ENCODE measurements at regions not wholly inside any gene's neighbourhood (a gene's known extent, or its start where the extent isn't known, plus 50 kb on each side); places are given as distances from the start of the nearest gene placed in this dataset.
A peak's percentile ranks its signal among the peaks of the same experiment; 100 is the strongest.

DNA sequence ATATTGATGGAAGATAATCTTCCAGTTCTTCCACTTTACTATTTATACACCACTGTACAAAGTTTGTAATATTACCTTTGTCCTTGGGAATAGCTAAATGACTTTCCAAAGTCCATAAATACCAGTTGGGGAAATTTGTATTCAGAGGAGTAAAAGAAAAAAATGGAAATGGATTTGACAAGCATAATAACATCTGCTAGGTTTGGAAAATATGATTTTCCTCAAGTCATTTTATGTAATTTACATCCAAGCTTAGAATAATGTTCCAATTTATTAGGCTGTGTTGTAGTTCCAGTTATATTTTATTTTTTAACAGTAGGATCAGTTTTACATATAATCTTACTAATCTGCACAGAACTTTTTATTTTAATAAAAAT is 563.0 kb upstream of the PKDCC start:
- Histone ChIP-seq H3K36me3 (ENCODE audit: control insufficient read depth, insufficient read depth, low read length) (no peaks in the 10 kb centered on the region), H3K27me3 (ENCODE audit: control insufficient read depth, insufficient read depth, low read length) (no peaks in the 10 kb centered on the region), H3K4me3 (ENCODE audit: low read depth, low read length) (no peak overlapping the region), H3K27ac (ENCODE audit: low read depth, low read length) (no peak overlapping the region), H3K9me3 (ENCODE audit: control insufficient read depth, insufficient read depth, low read length) (no peaks in the 10 kb centered on the region), H3K4me1 (ENCODE audit: control insufficient read depth, insufficient read depth, low read length) (no peaks in the 10 kb centered on the region)
- no peak for DNase-seq (ENCODE audit: low read depth in 4 of 6, low spot score in 6 of 6)

DNA sequence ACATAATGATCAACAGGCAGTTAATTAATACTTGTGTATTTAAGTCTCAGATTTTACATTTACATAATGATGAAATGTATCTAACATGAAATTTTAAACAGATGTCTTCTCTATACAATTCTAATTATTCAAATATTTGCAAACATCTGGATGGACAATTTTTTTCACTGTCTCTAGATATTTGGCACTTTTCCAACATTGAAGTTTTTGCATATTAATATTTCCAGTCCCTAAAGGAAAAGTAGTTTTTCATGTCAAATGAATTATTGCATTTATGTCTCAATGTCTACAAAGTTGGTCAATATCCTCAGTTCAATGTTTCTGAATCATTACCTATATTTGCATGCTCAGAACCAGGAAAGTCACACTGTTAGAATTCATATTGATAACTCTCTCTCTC is 560.9 kb upstream of the PKDCC start:
- no peaks in the 10 kb centered on the region for H3K27me3 ChIP-seq (ENCODE audit: control insufficient read depth, insufficient read depth, low read length)
- no peak for DNase-seq (ENCODE audit: low read depth in 4 of 6, low spot score in 6 of 6)
- H3K4me3 ChIP-seq (ENCODE audit: low read depth, low read length): no peak overlapping the region
- no peaks in the 10 kb centered on the region for H3K4me1 ChIP-seq (ENCODE audit: control insufficient read depth, insufficient read depth, low read length)
- H3K9me3 ChIP-seq (ENCODE audit: control insufficient read depth, insufficient read depth, low read length): no peaks in the 10 kb centered on the region
- no peaks in the 10 kb centered on the region for H3K36me3 ChIP-seq (ENCODE audit: control insufficient read depth, insufficient read depth, low read length)
- no peak overlapping the region for H3K27ac ChIP-seq (ENCODE audit: low read depth, low read length)

DNA sequence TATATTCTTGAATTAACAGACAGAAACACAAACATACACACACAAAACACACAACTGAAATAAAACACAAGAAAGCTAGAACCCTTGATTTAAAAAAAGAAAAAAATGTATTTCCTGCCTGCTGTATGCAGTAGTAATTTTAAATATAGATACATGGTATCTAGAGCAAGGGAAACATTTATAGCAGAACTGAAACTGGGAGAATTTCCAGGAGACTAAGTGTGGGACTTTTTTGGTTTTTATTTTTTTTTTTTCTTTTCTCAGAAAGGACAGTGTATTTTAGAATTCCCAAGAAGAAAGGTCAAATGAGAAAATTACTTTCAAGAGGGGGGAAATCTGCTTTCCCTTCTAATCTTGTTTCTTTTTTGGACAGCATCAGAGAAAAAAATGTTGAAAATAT is 558.9 kb upstream of the PKDCC start:
- no peak for DNase-seq (ENCODE audit: low read depth in 4 of 6, low spot score in 6 of 6)
- H3K27ac ChIP-seq (ENCODE audit: low read depth, low read length): no peak overlapping the region

DNA sequence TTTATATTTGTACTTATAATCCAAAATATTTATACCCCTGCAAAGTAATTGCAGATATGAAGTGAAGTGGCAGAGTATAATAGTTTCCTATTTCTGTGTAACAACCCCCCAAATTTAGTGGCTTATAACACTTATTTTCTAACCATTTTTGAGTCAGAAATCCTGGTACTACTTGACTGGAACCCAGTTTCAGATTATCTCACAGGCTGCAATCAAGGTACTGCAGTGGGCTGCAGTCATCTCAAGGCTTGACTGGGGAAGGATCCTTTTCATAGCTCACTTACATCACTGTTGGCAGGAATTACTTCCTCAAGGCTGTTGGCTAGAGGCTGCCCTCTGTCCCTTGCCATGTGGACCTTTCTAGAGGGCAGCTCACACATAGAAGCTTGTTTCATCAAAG is 558.2 kb upstream of the PKDCC start:
- Histone ChIP-seq H3K27me3 (ENCODE audit: control insufficient read depth, insufficient read depth, low read length) (no peaks in the 10 kb centered on the region), H3K4me3 (ENCODE audit: low read depth, low read length) (no peak overlapping the region), H3K9me3 (ENCODE audit: control insufficient read depth, insufficient read depth, low read length) (peaks cover 4% of the 10 kb centered on the region), H3K27ac (ENCODE audit: low read depth, low read length) (no peak overlapping the region), H3K36me3 (ENCODE audit: control insufficient read depth, insufficient read depth, low read length) (no peaks in the 10 kb centered on the region), H3K4me1 (ENCODE audit: control insufficient read depth, insufficient read depth, low read length) (no peaks in the 10 kb centered on the region)
- no peak for DNase-seq (ENCODE audit: low read depth in 4 of 6, low spot score in 6 of 6)

More for the DNA sequence above, 558.9 kb upstream of the PKDCC start:
- H3K36me3 ChIP-seq (ENCODE audit: control insufficient read depth, insufficient read depth, low read length): no peaks in the 10 kb centered on the region
- H3K4me1 ChIP-seq (ENCODE audit: control insufficient read depth, insufficient read depth, low read length): no peaks in the 10 kb centered on the region
- H3K9me3 ChIP-seq (ENCODE audit: control insufficient read depth, insufficient read depth, low read length): no peaks in the 10 kb centered on the region
- H3K4me3 ChIP-seq (ENCODE audit: low read depth, low read length): no peak overlapping the region
- no peaks in the 10 kb centered on the region for H3K27me3 ChIP-seq (ENCODE audit: control insufficient read depth, insufficient read depth, low read length)

DNA sequence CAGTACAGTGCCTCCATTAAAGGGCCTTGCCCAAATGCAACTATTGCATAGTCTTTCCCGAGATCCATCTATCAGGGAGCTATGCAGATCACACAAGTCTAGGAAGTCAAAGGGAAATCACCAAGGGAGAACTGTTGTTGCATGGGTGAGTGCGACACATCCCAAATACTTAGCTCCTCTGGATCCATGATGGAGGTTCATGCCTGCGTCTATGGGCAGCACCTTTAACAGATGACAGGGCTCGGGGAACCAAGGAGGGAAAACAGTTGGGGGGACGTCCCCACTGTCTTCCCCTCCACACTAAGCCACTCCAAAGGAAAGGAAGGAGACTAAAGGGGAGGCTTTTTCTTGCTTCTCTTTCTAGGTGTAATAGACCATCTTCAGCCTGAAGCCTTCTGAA is 552.8 kb upstream of the PKDCC start:
- H3K4me3 ChIP-seq (ENCODE audit: low read depth, low read length): no peak overlapping the region
- H3K27me3 ChIP-seq (ENCODE audit: control insufficient read depth, insufficient read depth, low read length): no peaks in the 10 kb centered on the region
- H3K27ac ChIP-seq (ENCODE audit: low read depth, low read length): no peak overlapping the region
- peaks cover 34% of the 10 kb centered on the region for H3K9me3 ChIP-seq (ENCODE audit: control insufficient read depth, insufficient read depth, low read length)
- WGBS (ENCODE audit: insufficient coverage): no CpG with 5 or more reads among the region's 5 CpGs
- H3K36me3 ChIP-seq (ENCODE audit: control insufficient read depth, insufficient read depth, low read length): no peaks in the 10 kb centered on the region
- peak in 1 of 6 donors; percentile 15 for DNase-seq (ENCODE audit: low read depth in 4 of 6, low spot score in 6 of 6)
- no peaks in the 10 kb centered on the region for H3K4me1 ChIP-seq (ENCODE audit: control insufficient read depth, insufficient read depth, low read length)

DNA sequence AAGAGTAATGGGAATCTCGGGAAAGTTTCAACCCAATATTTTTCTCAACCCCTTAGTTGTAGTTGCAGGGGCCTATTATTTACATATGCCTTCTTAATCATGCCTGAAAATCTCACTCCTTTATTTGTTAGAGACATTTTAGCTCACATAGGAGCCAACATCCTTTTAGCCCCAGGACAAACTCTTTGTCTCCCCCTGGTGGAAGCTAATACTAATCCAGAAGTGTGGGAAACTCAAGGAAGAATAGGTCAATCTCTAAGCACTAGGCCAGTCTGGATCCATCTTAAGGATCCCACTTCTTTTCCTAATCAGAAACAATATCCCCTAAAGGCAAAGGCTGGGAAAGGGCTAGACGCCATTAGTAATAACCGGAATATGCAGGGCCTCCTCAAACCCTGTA is 550.9 kb upstream of the PKDCC start:
- no peaks in the 10 kb centered on the region for H3K4me1 ChIP-seq (ENCODE audit: control insufficient read depth, insufficient read depth, low read length)
- no peaks in the 10 kb centered on the region for H3K27me3 ChIP-seq (ENCODE audit: control insufficient read depth, insufficient read depth, low read length)
- H3K27ac ChIP-seq (ENCODE audit: low read depth, low read length): no peak overlapping the region
- H3K4me3 ChIP-seq (ENCODE audit: low read depth, low read length): no peak overlapping the region
- H3K9me3 ChIP-seq (ENCODE audit: control insufficient read depth, insufficient read depth, low read length): peaks cover 36% of the 10 kb centered on the region
- no peaks in the 10 kb centered on the region for H3K36me3 ChIP-seq (ENCODE audit: control insufficient read depth, insufficient read depth, low read length)
- no peak for DNase-seq (ENCODE audit: low read depth in 4 of 6, low spot score in 6 of 6)
- WGBS (ENCODE audit: insufficient coverage): 100% methylated on average over 2 of the region's 3 CpGs

DNA sequence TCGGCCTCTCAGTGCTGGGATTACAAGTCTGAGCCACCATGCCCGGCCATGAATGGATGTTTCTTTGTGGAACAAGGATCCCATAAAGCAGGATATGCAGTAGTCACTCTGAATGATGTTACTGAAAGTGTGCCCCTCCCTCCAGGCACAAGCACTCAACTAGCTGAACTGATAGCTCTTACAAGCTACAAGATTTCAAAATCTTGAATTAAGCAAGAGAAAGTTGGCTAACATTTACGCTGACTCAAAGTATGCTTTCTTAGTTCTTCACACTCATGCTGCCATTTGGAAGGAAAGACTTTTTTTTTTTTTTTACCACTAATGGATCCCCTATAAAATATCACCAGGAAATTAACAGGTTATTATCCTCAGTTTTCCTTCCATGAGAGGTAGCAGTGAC is 549.0 kb upstream of the PKDCC start:
- H3K9me3 ChIP-seq (ENCODE audit: control insufficient read depth, insufficient read depth, low read length): peaks cover 36% of the 10 kb centered on the region
- whole genome bisulfite sequencing (ENCODE audit: insufficient coverage): 90% methylated on average over 2 of the region's 3 CpGs
- H3K4me1 ChIP-seq (ENCODE audit: control insufficient read depth, insufficient read depth, low read length): no peaks in the 10 kb centered on the region
- no peak for DNase-seq (ENCODE audit: low read depth in 4 of 6, low spot score in 6 of 6)
- no peaks in the 10 kb centered on the region for H3K36me3 ChIP-seq (ENCODE audit: control insufficient read depth, insufficient read depth, low read length)
- H3K4me3 ChIP-seq (ENCODE audit: low read depth, low read length): no peak overlapping the region
- no peaks in the 10 kb centered on the region for H3K27me3 ChIP-seq (ENCODE audit: control insufficient read depth, insufficient read depth, low read length)
- H3K27ac ChIP-seq (ENCODE audit: low read depth, low read length): no peak overlapping the region

DNA sequence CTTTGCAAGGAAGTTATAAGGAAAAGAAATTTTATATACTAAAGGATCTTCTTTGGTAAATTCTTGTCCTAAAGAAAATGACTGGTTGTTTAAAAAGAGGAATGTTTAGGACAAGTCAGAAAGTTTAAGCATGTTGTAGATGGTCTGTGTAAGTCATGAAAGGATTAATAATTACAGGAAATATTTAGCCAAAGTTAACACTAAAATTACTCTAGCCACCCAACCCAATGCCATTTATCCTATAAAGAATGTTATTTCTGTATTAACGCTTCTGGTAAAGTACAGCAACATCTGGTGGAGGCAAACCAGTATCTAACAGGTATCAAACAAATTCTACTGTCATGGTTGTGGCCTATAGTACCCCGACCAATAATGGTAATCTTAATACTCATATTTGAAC is 546.9 kb upstream of the PKDCC start:
- WGBS (ENCODE audit: insufficient coverage): 76% methylated on average over 2 of the region's 2 CpGs
- no peak overlapping the region for H3K4me3 ChIP-seq (ENCODE audit: low read depth, low read length)
- no peak for DNase-seq (ENCODE audit: low read depth in 4 of 6, low spot score in 6 of 6)
- peaks cover 19% of the 10 kb centered on the region for H3K9me3 ChIP-seq (ENCODE audit: control insufficient read depth, insufficient read depth, low read length)
- H3K27me3 ChIP-seq (ENCODE audit: control insufficient read depth, insufficient read depth, low read length): no peaks in the 10 kb centered on the region
- H3K27ac ChIP-seq (ENCODE audit: low read depth, low read length): no peak overlapping the region
- no peaks in the 10 kb centered on the region for H3K36me3 ChIP-seq (ENCODE audit: control insufficient read depth, insufficient read depth, low read length)
- no peaks in the 10 kb centered on the region for H3K4me1 ChIP-seq (ENCODE audit: control insufficient read depth, insufficient read depth, low read length)

DNA sequence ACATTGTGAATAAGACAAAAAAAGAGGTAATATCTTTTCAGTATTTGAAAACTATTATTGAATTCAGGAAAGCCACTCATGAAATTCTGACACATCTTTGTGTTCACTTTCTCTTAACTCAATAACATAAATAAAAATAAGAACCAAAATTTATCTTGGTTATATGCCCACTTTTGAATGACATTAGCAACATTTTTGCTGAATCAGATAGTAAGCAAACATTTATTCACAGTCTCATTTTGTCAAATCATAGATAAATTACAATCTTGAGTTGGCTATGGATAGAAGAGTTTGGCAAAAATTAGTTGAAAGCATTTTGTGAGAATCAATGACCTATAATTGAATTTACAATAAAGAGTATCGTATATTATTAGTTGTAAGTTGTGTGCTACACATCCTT is 545.1 kb upstream of the PKDCC start:
- Histone ChIP-seq H3K36me3 (ENCODE audit: control insufficient read depth, insufficient read depth, low read length) (no peaks in the 10 kb centered on the region), H3K27me3 (ENCODE audit: control insufficient read depth, insufficient read depth, low read length) (no peaks in the 10 kb centered on the region), H3K4me3 (ENCODE audit: low read depth, low read length) (no peak overlapping the region), H3K4me1 (ENCODE audit: control insufficient read depth, insufficient read depth, low read length) (no peaks in the 10 kb centered on the region), H3K27ac (ENCODE audit: low read depth, low read length) (no peak overlapping the region), H3K9me3 (ENCODE audit: control insufficient read depth, insufficient read depth, low read length) (peaks cover 6% of the 10 kb centered on the region)
- no CpG with 5 or more reads among the region's 1 CpG for WGBS (ENCODE audit: insufficient coverage)
- no peak for DNase-seq (ENCODE audit: low read depth in 4 of 6, low spot score in 6 of 6)

DNA sequence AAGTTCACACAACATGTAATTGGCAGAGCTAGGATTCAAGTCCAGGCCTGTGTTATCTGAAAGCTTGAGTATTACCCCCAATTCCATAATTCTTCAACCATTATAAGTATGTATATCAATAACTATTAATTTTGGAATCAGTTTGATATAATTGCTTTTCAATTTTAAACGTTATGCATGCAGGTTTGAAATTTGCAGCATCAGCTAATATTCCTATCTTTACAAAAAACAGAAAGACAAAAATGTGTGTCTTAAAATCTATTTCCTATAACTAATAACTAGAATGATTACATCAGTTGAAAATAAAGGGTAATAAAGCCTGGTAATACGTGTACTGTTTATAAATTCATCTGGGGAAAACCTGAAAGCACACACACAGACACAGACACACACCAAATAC is 543.3 kb upstream of the PKDCC start:
- Histone ChIP-seq H3K9me3 (ENCODE audit: control insufficient read depth, insufficient read depth, low read length) (peaks cover 2% of the 10 kb centered on the region), H3K27me3 (ENCODE audit: control insufficient read depth, insufficient read depth, low read length) (no peaks in the 10 kb centered on the region), H3K4me1 (ENCODE audit: control insufficient read depth, insufficient read depth, low read length) (no peaks in the 10 kb centered on the region), H3K27ac (ENCODE audit: low read depth, low read length) (no peak overlapping the region), H3K36me3 (ENCODE audit: control insufficient read depth, insufficient read depth, low read length) (no peaks in the 10 kb centered on the region), H3K4me3 (ENCODE audit: low read depth, low read length) (no peak overlapping the region)
- no peak for DNase-seq (ENCODE audit: low read depth in 4 of 6, low spot score in 6 of 6)
- no CpG with 5 or more reads among the region's 2 CpGs for WGBS (ENCODE audit: insufficient coverage)

DNA sequence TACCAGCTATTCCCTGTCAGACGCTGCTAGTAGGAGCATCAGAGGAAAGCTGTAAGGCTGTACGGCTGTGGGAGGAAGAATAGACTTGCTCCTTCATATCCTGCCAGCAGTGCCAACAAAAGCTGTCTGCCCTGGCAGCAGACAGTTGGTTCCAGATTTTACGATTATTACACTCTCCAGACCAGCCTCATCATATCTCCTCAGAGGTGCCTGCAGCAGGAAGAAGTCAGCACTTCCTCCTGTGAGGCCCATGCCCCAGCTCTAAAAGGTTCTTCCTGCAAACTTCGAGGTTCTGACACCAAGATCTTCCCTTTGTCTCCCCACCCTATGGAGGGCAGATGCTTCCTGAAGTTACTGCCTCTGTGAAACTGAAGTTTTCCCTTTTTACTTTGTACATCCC is 537.7 kb upstream of the PKDCC start:
- 28% methylated on average over 3 of the region's 4 CpGs for WGBS (ENCODE audit: insufficient coverage)
- peak in 2 of 6 donors; percentile 10 to 21 for DNase-seq (ENCODE audit: low read depth in 4 of 6, low spot score in 6 of 6)
- Histone ChIP-seq H3K36me3 (ENCODE audit: control insufficient read depth, insufficient read depth, low read length) (no peaks in the 10 kb centered on the region), H3K4me3 (ENCODE audit: low read depth, low read length) (no peak overlapping the region), H3K4me1 (ENCODE audit: control insufficient read depth, insufficient read depth, low read length) (no peaks in the 10 kb centered on the region), H3K27me3 (ENCODE audit: control insufficient read depth, insufficient read depth, low read length) (no peaks in the 10 kb centered on the region), H3K9me3 (ENCODE audit: control insufficient read depth, insufficient read depth, low read length) (no peaks in the 10 kb centered on the region), H3K27ac (ENCODE audit: low read depth, low read length) (no peak overlapping the region)

All from spinal cord (tissue), 9 donors.